ENCODE measurements at regions not wholly inside any gene's neighbourhood (a gene's known extent, or its start where the extent isn't known, plus 50 kb on each side); places are given as distances from the start of the nearest gene placed in this dataset.
"Not testable (repeated sequence)": the region's sequence is repeated elsewhere in the genome, so short reads cannot be mapped to it uniquely, and the experiment has no call there.

GRCh38 chr5:39720136-39720535, 295.4 kb upstream of the DAB2 start:
- DNase-seq: no peak

DNA sequence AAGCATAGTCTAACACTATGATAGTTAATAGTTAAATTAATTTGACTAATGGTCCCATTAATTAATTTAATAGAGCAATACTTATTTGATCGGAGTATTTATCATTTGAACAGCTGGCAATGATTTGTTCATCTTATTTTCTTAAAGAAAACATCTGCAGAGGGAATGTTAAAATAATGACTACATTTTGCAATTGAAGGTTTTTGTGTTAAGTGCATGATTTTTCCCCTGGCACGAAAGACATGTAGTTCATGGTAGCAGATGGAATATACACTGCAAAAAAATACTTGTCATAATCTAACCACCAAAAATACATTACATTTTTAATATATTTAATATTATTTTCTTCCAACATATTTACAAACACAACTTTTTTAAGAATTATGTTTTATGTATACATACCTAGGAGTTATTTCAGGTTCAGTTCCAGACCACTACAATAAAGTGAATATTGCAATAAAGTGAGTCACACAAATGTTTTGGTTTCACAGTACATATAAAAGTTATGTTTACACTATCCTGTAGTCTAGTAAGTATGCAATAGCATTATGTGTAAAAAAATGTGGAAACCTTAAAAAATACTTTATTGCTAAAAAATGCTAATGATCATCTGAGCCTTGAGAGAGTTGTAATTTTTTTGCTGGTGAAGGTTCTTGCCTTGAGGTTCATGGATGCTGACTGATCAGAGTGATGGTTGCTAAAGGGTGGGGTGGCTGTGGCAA, 292.6 kb upstream of the DAB2 start:
- DNase-seq: no peak

- DNase-seq: peak; percentile 15
Measured at GRCh38 chr5:39716532-39717028, 291.8 kb upstream of the DAB2 start.

- no peak for DNase-seq
Measured at GRCh38 chr5:39714036-39714698, 289.4 kb upstream of the DAB2 start.

DNA sequence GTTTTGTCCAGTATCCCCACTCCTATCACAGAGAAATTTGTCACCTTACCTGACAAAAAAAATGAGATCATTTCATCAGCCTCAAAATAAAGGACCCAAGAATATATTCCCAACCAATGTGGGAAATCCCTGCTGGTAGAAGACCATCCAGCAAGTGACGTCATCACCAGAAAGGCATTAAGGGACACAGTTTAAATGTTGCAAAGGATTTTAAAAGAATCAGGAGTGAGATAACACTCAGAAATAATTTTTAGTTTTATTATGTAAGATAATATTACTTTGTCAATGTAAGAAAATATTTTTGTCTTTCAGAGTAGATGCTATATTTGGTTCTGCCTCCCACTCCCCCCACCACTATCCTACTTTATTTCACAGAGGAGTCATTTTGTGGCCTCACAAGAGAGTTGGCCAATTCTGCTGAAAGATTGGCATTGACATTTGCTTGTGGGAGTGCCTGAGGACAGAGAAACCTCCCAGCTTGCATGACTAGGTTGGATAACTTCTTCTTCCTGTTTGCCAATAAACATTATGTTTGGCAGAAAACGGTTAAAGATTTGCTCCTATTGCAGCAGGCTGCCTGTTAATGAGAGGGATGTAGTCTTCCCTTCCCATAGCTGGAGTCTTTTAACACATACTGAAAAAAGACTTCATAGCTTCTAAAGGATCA, 288.6 kb upstream of the DAB2 start:
- no peak for DNase-seq

- DNase-seq: no peak
Measured at GRCh38 chr5:39712316-39713249, 287.8 kb upstream of the DAB2 start.

GRCh38 chr5:39711821-39712220, 287.0 kb upstream of the DAB2 start:
- DNase-seq: no peak

DNA sequence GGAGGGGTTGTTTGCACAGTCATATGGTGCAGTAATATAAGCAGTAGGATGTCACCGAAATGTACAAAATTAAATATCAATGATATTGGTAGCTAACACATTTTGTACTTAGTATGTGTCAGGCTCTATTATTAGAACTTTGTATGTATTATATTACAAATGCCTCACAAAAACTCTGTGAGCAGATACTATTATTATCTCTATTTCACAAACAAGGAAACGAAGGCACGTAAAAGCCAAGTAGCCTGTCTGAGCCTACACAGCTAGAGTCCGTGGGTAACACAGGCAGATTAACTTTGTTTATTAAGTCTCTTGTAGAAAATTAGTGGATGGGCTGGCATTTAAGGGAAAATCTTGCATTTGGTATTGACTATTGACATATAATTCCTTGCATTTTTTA, 284.3 kb upstream of the DAB2 start:
- no peak for DNase-seq

- no peak for DNase-seq
Measured at GRCh38 chr5:39702928-39703327, 278.1 kb upstream of the DAB2 start.

DNA sequence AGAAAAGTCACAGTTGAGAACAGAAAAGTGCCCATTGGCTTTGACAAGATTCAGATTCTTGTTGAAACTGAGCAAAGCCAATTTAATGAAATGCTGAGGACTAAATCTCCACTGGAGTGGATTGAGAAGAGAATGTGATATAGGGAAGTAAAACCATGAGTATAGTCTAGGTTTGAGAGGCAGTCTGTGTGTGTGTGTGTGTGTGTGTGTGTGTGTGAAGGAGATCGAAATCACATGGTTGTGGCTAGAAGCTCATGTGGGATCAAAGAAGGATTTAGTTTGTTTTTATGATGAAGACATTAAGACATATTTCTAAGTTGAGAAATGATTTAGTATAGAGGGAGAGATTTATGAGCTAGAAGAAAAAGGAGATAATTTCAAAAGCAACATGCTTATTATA, 275.7 kb upstream of the DAB2 start:
- no peak for DNase-seq

DNA sequence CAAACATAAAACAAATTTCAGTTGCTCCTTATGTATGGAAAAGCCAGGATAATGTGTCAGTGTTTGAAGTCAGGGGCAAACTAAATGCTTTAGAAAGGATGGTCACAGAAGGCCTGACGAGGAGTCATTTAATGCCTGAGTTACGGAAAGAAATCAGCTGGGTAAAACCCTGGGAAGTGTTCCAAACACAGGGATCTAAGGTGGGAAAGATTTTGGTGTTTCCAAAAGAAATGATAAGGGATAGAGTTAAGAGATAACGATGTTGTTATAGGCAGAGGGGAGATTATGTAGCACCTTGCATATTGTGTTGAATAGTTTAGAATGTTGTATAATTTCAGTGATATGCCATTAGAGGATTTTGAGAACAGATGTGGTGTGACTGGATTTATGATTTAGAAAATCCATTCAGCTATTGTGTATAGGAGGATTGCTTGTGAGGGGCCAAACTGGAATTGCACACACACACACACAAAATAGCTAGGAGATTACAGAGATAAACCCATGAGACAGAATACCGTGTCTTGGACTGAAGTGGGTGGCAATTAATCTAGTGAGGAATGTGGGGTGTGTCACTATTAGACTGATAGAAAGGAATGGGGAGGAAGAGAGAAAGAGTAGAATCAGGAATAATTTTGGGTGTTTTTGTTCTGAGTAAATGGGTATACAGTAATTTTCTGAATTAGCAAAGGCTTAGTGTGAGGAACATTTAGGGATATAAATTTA, 274.2 kb upstream of the DAB2 start:
- DNase-seq: no peak

DNA sequence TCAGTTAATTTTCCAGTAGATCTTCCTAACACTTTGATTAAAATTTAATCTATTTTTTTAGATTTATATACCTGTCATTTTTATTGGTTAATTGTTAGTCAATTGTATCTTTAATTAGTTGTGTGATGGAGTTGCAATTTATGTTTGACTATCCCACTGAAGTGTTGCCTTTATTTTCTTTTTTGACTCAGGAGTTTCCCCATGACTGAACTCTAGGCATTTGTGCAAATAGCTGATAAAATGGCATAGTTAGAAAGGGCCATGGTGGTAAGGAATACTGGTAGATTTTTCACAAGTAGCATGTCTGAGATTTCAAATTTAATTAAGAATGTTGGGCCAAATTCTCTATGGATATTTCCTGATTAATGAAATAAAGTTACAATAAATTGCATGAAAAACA, 273.1 kb upstream of the DAB2 start:
- DNase-seq: no peak

GRCh38 chr5:39696672-39697398, 272.1 kb upstream of the DAB2 start:
- no peak for DNase-seq

DNA sequence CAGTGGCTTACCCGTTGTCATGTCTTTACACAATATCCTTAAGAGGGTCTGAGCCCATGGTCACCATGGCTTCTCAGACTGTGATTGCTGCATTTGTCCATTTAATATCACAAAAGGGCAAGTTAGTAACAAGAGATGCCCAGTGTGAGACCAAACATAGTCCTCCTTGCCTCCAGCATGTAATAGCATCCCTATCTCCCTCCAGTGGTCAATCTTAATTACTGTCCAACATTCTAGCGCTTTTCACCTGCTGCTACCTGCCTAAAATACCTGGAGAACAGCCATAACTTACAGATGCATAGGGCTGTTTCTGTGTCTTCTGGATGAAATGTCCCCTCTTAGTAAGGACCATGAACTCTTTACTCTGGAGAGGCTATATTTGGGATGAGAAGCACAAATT, 267.2 kb upstream of the DAB2 start:
- DNase-seq: no peak

DNA sequence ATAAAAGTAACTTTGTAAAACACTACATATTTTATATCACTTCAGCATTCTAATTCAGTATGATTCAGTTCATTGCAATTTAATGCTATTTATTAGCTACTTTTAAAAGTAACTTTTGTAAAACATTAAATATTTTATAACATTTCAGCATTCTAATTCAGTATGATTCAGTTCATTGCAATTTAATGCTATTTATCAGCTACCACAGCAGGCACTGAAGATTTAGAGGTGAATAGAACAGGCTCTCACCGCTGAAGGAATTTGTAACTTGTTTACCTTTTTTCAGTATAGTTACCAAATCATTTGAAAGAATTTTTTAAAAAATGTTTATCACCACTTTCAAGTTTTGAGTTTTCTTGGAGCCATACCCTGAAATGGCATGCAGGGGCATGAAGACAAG, 266.4 kb upstream of the DAB2 start:
- DNase-seq: no peak

DNA sequence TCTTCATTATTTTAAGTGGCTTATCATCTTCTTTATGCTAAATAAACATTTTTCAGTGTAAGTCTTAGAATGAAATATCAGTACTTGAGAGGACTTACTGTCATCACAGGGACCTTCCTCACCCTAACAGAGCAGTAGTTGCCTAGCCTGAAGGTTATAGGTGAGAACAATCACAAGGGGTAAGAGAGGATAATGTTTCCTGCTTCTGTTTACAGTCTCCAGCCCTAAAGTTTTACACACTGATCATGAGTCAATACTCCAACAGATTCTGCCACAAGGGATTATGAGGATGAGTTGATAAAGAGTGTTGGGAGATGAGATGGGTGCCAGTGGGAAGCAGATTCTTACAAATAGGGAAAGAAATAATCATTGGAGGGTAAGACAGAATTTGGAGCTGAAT, 265.1 kb upstream of the DAB2 start:
- no peak for DNase-seq

DNA sequence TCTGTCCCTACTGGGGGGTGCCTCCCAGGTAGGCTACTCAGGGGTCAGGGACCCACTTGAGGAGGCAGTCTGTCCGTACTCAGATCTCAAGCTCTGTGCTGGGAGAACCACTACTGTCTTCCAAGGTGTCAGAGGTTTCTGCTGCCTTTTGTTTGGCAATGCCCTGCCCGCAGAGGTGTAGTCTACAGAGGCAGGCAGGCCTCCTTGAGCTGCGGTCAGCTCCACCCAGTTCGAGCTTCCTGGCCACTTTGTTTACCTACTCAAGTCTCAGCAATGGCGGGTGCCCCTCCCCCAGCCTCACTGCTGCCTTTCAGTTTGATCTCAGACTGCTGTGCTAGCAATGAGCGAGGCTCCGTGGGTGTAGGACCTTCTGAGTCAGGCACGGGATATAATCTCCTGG, 263.1 kb upstream of the DAB2 start:
- DNase-seq: not testable (repeated sequence)

GRCh38 chr5:39680213-39680612, 255.4 kb upstream of the DAB2 start:
- no peak for DNase-seq

GRCh38 chr5:39678534-39678933, 253.8 kb upstream of the DAB2 start:
- DNase-seq: no peak

DNA sequence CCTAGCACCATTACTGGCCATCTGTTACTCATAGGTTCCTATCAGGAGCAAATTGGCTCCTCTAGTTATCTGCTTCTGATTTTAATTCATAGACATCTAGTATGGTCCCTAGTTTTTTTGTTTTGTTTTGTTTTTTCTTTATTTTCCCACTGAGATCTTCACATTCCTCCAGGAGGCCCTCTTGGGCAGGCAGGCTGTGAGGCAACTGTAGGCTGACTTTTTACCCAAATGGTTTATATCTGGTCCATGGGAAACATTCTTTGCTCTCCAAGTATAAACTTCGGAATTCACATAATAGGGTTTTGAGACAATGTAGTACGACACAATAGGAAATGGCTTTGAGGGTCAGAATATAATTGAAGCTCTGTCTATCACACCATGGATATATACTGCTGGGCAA, 250.9 kb upstream of the DAB2 start:
- no peak for DNase-seq
